CD4-positive, alpha-beta T cell treated with Interleukin-6 for 4 hours (primary cell): ENCODE measurements at regions not wholly inside any gene's neighbourhood (a gene's known extent, or its start where the extent isn't known, plus 50 kb on each side); places are given as distances from the start of the nearest gene placed in this dataset.

ENCODE experiments used
- DNase-seq: peaks from one replicate; pipeline ENCODE4 v3.0.0-alpha.2; 2020; ENCODE audit warnings: mixed read lengths

DNA sequence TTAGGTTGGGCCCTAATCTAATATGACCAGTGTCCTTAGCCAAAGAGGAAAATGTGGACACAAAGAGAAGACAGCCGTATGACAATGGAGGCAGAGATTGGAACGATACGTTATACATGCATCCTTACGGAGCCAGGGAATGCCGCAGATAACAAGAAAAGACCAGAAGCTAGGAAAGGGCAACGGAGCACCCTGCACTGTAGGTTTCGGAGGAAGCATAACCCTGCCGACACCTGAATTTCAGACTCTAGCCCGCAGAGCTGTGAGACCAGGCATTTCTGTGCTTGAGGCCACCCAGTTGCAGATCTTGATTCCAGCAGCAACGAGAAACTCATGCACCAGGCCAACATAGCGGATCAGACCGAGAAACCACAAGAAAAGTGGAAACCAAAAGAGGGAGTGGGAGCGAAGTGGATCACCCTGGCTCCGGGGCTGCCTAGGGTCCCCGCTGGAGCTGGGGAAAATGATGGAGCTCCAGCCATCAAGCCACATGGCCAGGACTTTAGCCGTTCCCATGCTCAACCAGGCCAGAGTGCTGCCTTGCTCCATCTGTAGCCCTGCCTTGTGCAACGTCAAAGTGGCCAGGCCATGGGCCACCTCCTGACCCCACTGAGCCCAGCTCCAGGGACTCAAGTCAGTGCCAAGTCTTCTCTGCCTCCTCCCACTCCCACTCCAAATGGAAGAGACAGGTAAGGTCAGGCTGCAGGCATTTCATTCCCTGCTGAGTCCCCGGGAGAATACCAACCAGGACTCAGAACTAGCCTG is 51.7 kb upstream of the RPL38 start:
- no peak for DNase-seq

DNA sequence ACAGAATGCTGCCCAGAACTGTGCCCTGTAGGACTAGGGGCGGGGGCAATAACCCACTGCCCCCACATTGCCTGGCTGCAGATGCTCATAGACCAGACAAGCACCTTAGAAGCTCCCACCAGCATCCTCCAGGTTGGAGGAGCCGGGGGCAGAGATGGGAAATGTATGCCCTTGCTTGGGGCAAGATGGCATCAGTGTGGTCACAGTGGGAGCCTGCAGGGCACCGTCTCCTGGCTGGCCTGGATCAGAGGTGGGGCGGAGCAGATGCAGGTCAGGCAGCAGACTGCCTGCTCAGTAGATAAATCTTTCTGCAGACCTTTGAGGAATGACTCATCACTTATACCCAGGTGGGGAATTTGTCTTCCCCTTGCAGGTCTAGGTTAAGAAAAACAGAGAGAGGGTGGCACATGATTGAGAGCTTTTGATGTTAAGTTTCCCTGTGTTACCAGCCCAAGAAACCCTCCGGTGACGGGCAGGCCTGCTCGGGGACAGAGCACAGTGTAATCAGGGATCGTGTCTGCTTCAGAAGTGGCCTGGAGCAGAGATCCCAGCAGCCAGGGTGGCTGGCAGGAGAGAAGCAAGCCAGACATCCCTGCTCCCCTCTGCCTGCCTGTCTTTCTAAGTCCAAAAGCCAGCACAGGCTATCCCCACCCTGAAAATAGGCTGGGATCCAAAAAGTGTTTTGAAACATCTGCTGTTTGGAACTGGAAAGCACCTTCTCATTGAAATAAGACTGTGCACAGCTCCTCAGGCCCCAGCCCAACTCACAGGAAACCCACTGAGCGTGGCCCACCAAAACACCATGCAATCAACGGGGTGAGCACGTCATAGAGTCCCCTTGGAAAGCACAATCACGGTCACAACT is 50.7 kb upstream of the RPL38 start:
- no peak for DNase-seq

DNA sequence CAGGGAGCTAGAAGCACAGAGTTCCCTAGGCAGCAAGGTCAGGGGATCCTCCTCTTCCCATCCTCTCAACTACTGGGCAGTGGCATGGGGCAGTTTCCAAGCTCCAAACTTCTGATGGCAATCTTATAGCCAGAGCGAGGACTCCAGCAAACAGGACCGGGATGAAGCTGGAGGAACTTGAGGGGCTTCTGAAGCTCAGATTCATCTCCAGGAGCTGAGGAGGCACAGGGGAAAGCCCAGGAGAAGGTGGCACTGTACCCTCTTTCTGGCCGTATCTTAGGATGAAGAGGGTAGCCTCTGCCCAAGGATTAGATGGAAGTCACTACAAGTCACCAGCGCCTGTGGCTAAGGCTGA is 50.0 kb upstream of the RPL38 start:
- no peak for DNase-seq
